T-helper 1 cell treated with Interleukin-12 subunit alpha and Interleukin-12 subunit beta and Interleukin-4 antibody, amounts not matched to agents 30 ng/mL and 1 ng/mL, for 36 hours (primary cell): ENCODE measurements at regions not wholly inside any gene's neighbourhood (a gene's known extent, or its start where the extent isn't known, plus 50 kb on each side); places are given as distances from the start of the nearest gene placed in this dataset.
"Not testable (repeated sequence)": the region's sequence is repeated elsewhere in the genome, so short reads cannot be mapped to it uniquely, and the experiment has no call there.

ENCODE experiments used
- intact Hi-C: fragments of 100-400 bp; cut with micrococcal nuclease; formaldehyde crosslinking; loops from one replicate; pipeline ENCODE4 v1.15.1; 2024

DNA sequence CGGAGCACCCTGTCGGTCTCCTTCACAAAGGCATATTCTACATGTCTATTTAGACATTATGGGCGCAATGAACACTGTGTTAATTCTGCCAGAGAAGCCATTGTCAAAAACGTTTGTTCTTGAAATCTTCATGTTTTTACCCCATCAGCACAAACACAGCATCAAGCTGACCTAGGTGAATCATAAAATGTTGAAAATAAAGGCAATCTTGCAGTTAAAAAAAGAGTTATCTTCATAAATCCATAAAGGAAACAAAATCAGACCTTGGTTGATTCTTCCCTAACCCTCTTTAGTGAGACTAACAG is 154.9 kb downstream of the DIO2 start:
- intact Hi-C loops, result loop anchor here (1.0 kb wide), 1 partner anchor 794 kb away; no protein-coding TSS in a partner anchor

DNA sequence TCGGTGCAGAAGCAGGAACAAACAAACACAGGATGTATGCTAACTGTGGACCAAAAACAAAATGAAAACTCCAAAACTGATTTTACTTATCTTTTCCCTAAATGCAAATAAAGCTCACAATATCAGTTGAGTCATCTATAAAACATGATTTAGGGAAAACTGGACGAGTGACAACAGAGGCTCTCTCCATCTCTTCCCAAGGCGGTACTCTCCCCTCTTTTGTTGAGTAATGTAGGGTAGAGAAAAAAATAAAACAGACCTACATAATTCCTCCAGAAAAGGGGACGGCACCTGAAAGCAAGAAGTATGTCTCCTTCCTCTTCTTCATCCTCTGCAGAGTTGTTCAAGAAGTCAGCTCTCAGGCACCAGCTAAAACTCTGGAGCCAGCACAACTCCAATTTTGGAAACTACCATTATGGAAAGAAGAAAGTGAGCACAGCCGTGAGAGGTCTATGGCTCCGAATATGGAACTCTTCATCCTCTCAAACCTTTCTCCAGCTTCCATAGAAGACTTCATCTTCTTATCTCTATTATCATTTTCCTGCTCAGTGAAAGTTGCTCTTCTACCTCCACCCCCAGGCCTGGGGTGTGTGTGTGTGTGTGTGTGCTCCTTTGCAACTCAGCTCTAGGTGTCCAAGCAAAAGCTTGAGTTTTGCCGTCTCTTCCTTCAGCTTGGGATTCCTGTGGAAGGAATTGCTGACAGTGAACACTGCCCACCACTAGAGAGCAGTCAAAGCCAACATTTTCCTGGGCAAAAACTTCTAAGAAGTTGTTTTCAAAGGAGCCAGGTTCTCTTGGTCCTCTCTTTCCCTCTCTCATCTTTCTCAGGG is 155.4 kb downstream of the DIO2 start:
- intact Hi-C loops, result loop anchor here (1.0 kb wide), 1 partner anchor 794 kb away; no protein-coding TSS in a partner anchor

DNA sequence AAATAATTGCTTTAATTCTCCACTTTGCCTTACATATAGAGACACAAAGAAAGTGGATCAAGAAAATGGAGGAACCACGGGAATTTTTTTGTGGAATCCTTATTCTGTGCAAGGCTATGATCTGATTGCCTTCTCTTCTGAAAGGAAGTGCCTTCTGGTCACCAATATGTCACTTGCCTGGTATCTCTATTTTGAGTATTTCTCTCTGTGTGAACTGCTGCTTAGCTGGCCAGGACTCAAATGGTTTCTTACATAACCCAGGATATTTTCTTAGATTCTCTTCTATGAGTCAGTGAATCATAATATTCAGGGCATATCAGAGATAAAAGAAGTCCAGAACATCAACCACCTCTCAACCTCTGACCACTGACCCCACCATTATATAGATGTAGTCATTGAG is 156.1 kb downstream of the DIO2 start:
- intact Hi-C loops, result no loop called here

DNA sequence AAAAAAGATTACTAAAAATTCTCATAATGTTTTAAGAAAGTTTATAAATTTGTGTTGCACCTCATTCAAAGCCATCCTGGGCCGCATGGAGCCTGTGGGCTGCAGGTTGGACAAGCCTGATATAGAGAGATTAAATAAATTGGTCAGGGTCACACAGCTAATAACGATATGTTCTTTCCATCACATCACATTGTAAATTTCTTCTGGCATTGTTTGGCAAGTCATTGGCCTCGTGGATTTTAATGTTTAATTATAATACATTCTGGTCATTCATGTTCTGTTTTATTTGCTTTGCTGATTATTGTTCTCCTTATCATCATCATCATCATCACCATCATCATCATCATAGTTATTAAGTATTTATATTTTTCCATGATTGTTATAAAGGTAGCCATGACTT is 157.3 kb downstream of the DIO2 start:
- intact Hi-C loops, result no loop called here

DNA sequence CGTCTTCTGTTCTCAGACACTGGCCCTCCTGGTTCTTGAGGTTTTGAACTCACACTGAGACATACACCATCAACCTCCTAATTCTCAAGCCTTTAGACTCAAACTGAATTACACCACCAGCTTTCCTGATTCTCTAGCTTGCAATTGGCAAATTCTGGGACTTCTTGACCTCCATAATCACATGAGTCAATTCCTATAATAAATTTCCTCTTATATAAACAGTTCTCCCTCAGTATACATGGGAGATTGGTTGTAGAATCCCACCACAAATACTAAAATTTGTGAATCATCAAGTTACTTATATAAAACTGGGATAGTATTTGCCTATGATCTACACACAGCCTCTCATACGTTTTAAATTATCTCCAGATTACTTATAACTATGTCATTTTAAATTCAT is 162.2 kb downstream of the DIO2 start:
- intact Hi-C loops, result no loop called here

DNA sequence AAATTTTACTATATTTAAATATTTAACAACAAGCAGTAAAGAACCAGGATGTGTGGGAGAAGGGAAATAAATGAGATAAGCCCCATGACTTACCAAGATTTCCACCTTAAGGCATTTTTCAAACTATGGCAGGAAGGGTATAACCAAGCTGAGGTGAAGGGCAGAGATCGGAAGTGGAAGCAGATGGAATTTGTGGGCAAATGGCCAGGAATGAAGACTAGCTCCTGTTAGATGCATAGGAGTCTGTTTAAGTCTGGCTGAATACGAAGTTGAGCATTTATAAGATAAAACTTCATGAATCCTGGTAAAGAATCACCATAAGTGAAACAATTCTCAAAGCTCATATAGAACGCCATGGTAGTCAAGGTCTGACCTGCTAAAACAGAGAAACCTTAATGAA is 163.5 kb downstream of the DIO2 start:
- intact Hi-C loops, result no loop called here

DNA sequence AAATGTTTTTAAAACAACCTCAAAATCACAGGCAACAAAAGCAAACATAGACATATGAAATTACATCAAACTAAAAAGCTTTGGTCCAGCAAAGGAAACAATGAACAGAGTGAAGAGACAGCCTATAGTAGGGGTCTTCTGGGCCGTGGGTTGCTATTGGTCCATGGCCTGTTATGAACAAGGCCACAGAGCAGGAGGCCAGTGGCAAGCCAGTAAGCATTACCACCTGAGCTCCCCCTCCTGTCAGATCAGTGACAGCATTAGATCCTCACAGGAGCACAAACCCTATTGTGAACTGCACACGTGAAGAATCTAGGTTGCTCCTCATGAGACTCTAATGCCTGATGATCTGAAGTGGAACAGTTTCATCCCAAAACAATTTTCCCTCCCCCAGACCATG is 174.0 kb downstream of the DIO2 start:
- intact Hi-C loops, result no loop called here

DNA sequence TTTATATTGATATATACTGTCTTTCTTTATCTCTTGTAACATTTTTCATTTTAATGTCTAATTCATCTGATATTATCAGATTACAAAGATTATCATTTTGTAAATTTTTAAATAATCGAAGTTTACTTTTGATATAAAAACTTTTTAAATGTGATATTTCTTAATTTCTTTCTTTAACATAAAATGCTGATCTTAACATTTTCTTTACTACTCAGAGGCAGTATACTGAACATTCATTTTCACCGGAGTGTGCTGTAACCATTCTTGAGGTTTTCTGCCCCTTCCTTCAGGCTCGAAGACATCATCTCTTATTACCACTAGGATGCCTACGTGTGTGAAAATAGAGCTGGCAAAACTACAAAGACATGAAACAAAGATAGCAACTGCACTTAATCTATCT is 186.9 kb downstream of the DIO2 start:
- intact Hi-C loops, result no loop called here

DNA sequence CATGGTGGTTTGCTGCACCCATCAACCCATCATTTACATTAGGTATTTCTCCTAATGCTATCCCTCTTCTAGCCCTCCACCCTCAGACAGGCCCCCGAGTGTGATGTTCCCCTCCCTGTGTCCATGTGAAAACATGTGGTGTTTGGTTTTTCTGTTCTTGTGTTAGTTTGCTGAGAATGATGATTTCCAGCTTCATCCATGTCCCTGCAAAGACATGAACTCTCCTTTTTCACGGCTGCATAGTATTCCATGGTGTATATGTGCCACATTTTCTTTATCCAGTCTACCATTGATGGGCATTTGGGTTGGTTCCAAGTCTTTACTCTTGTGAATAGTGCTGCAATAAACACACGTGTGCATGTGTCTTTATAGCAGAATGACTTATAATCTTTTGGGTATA is 192.8 kb downstream of the DIO2 start:
- intact Hi-C loops, result not testable (repeated sequence)

DNA sequence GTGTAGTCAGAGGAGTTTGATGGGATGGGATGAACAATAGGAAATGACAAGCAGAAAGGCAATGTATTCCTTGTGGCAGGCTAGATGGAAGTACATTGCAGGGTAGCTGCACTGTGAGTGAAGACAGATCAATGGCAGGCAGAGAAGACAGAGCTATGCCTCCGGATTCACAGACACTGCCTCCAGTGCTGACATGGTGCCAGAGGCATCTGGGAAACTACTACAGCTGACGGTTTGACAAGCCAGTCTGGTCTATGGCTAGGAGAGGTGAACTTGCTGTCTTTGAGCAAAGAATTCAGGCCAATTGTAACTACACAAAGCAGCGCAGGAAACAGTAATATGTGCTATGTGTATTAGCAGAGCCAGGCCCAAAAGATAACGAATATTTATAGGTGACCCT is 193.5 kb downstream of the DIO2 start:
- intact Hi-C loops, result no loop called here

DNA sequence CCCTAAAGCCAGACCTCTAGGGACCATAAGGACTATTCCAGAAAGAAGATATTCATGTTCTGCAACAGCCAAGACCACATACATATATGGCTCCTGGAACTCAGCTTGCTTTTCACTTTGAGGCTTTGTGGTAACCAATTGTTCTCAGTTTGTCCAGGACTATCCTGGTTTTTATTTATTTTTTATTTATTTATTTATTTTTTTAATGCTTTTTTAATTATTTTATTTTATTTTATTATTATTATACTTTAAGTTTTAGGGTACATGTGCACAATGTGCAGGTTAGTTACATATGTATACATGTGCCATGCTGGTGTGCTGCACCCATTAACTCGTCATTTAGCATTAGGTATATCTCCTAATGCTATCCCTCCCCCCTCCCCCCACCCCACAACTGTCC is 201.1 kb downstream of the DIO2 start:
- intact Hi-C loops, result not testable (repeated sequence)

DNA sequence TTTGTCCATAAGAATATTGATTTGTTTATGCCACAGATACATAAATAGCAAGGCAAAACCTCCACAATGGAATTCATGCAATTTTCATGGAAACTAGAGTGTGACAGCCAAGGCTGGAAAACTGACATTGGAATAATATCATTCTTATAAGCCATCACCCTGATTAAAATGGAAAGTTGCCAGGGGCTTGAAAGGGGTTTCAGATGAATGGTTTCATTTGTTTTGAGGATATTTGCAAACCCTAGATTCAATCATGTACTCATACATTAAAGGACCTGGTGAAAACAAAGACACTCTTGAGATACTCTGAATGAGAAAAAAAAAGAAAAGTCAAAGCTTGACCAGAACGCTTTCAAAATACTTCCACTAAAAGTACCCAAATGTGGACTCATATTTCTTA is 205.7 kb downstream of the DIO2 start:
- intact Hi-C loops, result no loop called here

DNA sequence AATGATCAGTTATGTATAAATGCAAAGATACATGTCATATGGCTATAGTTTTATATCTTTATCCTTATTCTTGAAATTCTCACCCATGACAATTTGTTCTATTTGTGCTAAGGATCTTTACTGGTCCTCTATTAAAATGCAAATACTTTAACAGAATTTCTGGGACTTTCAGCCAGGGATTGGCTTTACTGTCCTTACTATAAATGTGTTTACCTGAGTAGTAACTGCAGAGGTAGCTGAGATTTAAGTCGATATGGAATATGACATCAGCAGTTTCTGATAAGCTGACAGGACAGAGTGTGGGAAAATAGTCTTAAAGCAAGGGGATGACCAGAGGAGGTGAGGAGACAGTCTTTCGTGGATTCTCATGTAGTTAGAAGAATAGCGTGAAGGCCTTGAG is 206.4 kb downstream of the DIO2 start:
- intact Hi-C loops, result no loop called here

DNA sequence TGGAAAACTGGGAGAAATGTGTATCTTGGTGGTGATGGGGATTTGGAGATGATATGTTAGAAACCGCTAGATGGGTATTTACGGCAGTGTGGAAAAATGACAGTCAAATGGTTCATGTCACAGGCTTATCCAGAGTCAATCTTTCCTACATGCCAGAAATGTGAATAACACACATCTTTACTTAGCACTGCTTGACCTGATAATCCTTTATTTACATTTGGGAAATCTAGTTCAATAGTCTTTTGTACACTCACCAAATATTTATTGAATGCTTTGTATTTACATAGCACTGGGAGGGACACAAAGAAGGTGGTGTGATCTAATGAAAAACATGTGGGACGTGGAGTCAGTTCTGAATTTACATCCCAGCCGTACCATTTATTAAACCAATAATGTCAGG is 208.2 kb downstream of the DIO2 start:
- intact Hi-C loops, result no loop called here

DNA sequence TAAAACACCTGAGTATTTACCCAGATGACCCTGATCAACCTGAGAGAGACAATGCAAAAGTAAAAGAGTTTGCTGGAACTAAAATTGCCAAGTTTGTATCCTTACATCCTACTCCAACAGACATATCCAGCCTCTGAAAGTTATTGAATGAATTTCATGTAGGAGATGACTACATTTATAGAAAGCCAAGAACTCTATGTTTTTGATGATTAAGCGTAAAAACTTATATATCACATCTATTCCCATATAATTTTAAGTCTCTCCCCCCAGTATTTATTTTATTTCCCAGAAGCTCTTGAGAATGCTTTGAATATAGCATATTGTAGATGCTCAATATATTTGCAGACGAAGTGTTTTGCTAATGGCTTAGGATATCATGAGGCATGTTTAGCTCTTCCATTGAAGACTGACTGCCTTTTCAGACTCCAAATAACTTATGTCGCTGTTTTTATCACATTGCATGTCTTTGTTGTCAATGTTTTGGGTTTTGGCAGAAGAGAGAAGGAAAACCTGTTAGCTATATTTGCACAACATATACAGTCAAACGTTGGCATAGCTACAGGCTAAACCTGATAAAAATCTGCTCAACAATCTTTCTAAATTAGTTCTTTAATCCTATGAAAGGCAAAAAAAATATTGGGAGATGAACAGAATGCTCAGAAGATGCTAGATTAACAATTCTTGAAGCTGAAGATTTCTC is 213.6 kb downstream of the DIO2 start:
- intact Hi-C loops, result no loop called here

DNA sequence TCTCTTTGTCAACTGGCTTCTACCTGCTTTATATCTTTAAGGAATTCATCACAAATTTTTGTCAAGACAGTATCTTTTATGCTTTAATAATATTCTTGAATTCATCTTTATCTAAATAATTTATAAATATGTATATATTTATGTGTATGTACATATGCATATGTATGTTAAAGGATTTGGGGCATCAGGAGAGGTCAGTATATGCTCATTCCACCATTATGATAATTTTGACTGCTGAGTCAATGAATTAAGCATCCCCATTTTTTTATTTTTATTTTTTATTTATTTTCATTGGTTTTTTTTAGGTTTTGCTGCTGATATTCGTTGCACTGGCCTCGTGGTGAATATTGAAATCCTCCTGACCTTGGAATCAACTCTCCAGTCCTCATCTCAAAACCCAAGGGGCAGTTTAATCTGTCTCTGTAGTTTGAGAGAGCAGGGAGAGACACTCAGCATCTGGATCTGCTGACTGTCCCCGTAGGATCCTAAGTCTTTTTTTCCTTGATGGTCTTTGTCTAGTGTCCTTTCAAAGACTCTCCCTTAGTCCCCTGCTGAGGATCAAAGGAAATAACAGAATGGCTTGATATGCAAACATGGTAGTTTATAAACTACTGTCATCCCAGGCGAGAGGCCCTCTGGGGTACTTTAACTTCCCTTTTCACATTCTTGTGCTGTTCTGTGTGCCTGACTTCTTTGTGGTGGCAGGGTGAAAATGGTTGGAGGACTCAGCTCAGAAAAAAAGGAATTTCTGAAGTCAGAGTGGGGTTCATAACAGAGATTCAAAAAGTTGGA is 218.7 kb downstream of the DIO2 start:
- intact Hi-C loops, result no loop called here

DNA sequence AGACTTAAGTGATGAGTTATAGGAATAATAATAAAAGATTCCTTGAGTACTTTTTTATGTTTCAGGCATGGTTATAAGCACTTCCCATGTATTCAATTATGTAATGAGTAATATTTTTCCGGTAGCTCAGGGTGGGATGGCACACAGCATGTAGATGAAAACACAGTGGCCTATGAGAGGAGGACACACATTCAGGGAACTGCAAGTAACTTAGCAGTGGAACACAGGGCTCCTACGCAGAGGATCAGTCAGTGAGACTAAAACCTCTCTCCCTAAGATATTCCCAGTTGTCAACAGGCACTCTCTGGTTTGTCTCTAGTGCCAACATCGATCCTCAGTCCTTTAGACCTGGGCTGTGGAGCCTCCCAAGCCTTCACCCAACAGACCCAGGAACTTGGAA is 219.4 kb downstream of the DIO2 start:
- intact Hi-C loops, result no loop called here

DNA sequence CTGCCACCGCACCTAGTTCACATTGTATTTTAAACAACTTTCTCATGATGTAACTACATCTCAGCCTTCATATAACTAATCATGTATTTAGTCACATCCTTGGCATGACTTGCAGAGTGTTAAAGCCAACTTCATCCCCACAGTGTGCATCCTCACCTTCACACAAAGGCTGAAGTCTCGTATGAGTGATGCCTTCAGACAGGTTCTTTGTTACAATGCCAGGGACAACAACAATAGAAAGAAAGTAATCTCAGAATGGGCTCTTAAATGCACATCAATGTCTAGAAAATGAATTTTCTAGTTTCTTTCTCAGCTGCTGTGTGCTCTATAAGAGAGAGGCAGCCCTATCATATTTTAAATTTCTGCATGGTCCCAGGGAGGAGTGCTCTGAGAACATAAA is 221.3 kb downstream of the DIO2 start:
- intact Hi-C loops, result no loop called here

DNA sequence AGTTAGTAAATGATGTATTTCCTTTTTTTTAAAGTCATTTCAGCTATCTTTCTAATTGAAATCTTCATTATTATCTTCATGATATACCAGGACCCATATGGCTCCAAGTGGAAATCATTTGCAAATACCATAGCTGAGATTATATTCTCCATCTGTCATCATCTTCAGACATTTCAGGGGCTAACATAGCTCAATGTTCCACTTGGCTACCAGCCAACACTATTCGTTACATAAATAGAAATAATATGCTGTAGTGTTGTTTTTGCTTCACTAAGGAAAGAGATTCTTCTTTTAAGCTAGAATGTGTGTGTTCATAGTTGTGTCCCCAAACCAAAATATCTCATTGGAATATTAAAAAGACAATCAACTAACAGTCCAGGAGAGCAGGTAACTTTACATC is 225.1 kb downstream of the DIO2 start:
- intact Hi-C loops, result no loop called here

DNA sequence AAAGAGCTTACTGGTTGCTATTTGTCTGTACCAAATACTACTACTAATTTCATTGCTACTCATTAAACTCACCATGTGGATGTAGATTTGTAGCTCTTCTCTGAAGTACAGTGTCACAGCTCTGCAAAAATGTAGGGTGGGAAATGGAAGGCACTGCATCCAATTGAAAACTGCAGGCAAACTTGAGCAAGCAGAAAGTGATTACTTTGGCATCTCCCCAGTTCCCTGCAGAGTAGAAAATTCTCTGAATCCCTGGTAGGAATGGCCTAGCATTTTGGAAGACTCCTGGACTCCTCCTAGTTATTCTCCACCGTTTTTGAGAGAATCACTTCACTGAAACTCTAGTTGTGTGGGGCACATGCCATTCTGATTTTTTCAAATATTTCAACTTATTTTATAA is 239.1 kb downstream of the DIO2 start:
- intact Hi-C loops, result no loop called here

DNA sequence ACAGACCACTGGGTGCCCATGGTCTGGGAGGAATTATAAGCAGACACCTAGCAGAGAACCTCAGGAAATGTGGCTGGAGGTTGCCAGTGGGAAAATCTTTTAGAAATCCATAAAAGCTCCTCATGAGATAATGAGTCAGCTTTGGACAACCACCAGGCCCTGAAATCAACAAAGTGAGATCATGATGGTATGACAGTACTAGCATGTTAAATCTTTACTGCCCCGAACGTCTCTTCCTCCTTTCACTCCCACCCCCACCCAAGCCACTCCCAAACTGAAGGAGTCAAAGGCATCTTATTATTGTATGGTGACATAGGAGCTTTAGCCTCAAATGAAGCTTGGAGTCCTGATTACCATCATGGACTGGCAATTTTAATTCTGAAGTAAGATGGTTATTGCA is 240.0 kb downstream of the DIO2 start:
- intact Hi-C loops, result no loop called here

DNA sequence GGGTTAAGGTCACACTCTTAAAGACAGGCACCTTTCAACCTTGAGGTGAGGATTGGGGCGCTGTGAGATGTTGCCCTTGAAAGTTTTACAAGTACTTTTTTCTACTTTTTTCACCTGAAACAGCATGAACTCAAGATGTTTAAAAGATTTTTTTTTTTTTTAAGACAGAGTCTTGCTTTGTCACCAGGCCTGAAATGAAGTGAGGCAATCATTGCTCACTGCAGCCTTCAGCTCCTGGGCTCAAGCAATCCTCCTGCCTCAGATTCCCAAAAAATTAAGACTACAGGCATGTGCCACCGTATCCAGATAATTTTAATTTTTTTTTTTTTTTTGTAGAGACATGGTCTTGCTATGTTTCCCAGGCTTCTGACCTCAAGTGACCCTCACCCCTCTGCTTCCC is 243.9 kb downstream of the DIO2 start:
- intact Hi-C loops, result no loop called here
